GM20000 (cell line): ENCODE measurements at regions not wholly inside any gene's neighbourhood (a gene's known extent, or its start where the extent isn't known, plus 50 kb on each side); places are given as distances from the start of the nearest gene placed in this dataset.

Experiments used
- DNase-seq: peaks from one replicate; pipeline ENCODE4 v3.0.0; 2012; ENCODE audit warnings: low spot score
- CTCF ChIP-seq: IDR thresholded peaks from 2 replicates; pipeline ENCODE4 v1.5.1; 2012; ENCODE audit warnings: mild to moderate bottlenecking, control low read depth; ENCODE audit errors: extremely low read depth, missing control alignments

GRCh38 chr5:68873198-68873597 is 220.6 kb upstream of the SLC30A5 start:
- no peak for DNase-seq
- TF ChIP-seq CTCF, result no peak

- DNase-seq, result no peak
- no peak for TF ChIP-seq CTCF
Measured at GRCh38 chr5:68875351-68875750, 218.5 kb upstream of the SLC30A5 start.

GRCh38 chr5:68883436-68883835 is 210.4 kb upstream of the SLC30A5 start:
- TF ChIP-seq CTCF, result no peak
- no peak for DNase-seq

- no peak for TF ChIP-seq CTCF
- no peak for DNase-seq
Measured at GRCh38 chr5:68884144-68884754, 209.6 kb upstream of the SLC30A5 start.

- TF ChIP-seq CTCF, result no peak
- DNase-seq, result no peak
Measured at GRCh38 chr5:68884883-68885282, 208.9 kb upstream of the SLC30A5 start.

GRCh38 chr5:68886814-68887213 is 207.0 kb upstream of the SLC30A5 start:
- no peak for TF ChIP-seq CTCF
- DNase-seq, result no peak

- TF ChIP-seq CTCF, result no peak
- DNase-seq, result peak; percentile 48
Measured at GRCh38 chr5:68891718-68892117, 202.1 kb upstream of the SLC30A5 start.
